ENCODE measurements at regions not wholly inside any gene's neighbourhood (a gene's known extent, or its start where the extent isn't known, plus 50 kb on each side); places are given as distances from the start of the nearest gene placed in this dataset.

- no peak for DNase-seq
Observed at GRCh38 chr5:164934561-164934960, 1429.1 kb downstream of the MAT2B start.

DNA sequence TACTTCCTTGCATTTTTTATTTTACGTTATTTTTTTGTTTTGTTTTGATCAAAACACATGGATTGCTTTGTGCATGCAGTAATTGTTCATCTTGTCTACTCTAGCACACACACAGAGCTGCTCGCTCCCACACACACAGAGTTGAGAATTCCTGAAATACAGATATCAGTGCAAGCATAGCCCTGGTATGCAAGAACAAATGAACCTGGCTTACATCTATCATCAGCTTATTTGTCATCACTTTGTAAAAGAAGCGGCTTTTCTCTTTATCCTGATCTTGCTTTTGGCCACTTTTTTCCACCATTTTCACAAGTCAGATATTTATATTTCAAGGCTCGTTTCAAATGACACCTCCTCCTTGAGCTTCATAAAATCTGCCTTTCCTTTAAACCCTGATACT, 1435.7 kb downstream of the MAT2B start:
- DNase-seq = no peak

GRCh38 chr5:164950927-164951326, 1445.5 kb downstream of the MAT2B start:
- DNase-seq = no peak

GRCh38 chr5:164951570-164951969, 1446.2 kb downstream of the MAT2B start:
- DNase-seq = no peak

DNA sequence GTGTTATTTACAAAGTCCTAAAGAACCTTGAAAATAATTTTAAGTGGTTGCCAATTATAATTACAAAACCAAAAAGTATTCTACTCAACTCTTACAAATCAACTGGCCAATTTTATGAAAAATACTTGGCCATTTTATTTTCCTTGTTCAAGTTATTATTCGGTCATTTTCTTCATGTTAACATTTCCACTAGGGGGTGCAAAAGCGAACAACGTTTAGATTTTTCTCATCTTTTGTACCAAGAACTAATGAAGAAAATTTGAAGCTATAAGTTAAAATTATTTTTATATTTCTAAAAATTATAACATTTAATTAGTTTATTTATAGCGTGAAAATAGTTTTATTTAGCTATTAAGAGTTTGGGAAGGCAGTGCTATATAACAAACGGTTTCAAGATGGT, 1453.3 kb downstream of the MAT2B start:
- DNase-seq = no peak

DNA sequence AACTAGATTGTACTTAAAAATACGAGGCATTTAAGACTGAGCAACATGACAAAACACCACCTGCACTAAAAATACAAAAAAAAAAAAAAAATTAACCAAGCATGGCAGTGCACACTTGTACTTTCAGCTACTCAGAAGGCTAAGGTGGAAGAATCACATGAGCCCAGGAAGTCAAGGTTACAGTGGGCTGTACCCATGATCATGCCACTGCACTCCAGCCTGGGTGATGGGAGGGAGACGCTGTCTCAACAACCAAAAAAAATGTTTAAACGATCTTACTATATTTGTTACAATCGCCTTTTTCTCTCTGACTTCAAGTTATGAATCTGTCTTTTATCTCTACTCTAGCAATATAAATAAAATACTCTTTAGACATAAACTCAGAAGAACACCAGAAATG, 1454.3 kb downstream of the MAT2B start:
- no peak for DNase-seq

GRCh38 chr5:164962329-164962961, 1457.0 kb downstream of the MAT2B start:
- no peak for DNase-seq

GRCh38 chr5:164966611-164967010, 1461.2 kb downstream of the MAT2B start:
- no peak for DNase-seq

- DNase-seq = no peak
Observed at GRCh38 chr5:164967354-164967753, 1461.9 kb downstream of the MAT2B start.

GRCh38 chr5:164972973-164973372, 1467.6 kb downstream of the MAT2B start:
- DNase-seq = no peak

DNA sequence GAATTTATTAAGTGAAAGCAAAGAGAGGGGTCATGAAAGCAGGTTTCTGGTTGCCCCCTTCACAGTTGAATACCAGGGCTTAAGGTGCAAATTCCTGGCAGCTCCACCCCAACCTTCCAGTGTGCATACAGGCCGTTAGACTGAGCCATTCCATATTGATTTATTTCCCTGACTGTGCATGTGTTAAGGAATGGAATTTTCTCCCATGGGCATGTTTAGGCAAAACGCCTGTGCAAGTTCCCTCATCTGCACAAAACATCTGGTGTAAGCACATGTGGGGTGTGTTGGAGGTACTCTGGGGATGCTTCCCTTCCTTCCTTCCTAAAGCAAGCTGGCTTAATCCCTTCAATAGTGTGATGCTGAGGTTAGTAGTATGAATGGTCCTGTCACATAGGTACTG, 1470.6 kb downstream of the MAT2B start:
- no peak for DNase-seq

DNA sequence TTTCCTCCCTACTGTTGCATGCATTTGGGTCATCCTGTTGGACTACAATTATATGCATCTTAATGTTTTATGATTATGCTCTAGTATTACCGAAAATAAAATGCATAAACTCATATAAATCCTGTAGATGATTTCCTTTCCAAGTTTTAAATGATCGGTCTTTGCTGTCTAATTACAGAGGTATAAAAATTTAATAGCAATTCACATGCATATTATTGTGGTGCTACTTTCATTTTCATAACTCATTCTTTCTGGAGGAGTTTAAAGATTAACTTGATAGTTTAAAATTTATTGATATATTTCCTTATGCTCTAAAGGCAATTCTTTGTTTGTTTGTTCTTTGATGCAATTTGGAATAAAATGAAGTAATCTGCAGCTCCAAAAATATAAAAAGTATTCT, 1475.1 kb downstream of the MAT2B start:
- no peak for DNase-seq

- DNase-seq = no peak
Observed at GRCh38 chr5:164998142-164998541, 1492.7 kb downstream of the MAT2B start.

DNA sequence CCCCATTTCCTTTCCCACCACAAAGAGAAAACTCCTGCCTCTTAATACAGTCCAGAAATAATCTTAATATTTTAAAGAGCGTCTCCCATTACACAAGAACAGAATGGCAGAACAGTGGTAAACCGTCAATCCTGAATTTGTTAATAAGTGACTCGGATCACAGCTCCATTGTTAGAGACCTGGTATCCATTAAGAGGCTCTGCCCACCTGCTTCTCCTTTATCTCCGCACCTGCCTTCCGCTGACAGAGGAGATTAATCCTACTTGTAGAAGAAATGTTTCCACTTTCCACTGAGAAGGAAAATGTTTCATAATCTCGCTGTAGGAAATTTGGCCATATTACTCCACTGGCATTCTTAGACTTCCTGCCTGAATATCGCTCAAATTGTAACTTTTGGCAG, 1493.2 kb downstream of the MAT2B start:
- no peak for DNase-seq

DNA sequence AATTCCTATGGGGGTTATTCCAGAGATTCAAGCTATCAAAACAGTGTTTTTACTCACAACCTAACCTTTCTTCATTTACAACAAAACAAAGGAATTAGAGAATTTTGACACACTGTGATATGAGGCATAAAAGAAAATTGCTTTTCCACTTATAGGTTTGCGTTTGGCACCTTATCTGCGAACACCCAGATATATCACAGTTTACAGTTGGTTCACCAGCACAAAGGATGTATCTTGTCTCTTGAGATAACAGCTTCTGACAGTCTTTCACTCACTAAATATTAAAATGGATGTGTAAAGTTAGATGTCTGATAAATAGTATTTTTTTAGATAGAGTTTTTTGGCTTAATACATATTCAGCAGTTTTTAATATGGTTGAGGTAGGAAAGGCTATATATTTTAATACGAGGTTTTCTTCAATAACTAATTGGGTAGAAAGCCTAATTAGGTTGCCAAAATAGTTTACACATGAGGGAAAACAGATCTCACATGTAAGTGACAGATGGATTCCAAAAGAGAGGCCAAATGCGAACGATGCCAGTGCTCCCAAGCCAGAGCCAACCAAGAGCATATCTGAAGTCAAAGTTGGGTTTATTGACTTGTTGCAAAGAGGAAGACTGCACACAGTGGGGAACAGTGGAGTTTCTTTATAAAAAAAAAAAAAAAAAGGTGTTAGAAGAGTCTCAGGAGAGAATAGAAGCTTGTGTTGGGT, 1495.2 kb downstream of the MAT2B start:
- peak; percentile 37 for DNase-seq

GRCh38 chr5:165003283-165003682, 1497.9 kb downstream of the MAT2B start:
- DNase-seq = no peak

DNA sequence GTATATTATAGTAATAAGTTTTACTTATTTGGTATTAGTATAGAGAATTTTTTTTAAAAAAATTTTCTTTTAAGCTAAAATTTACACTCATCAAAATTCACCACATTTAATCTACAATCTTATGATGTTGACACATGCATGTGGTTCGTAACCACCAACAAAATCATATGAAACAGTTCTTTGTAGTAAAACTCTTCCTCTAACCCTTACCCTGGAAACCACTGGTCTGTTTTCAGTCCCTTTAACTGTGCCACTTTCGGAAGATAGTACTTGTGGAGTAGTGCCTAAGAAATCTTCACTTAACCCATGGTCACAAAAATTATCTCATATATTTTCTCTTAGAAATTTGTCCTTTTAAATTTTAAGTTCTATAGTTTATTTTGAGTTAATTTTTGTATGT, 1498.8 kb downstream of the MAT2B start:
- no peak for DNase-seq

DNA sequence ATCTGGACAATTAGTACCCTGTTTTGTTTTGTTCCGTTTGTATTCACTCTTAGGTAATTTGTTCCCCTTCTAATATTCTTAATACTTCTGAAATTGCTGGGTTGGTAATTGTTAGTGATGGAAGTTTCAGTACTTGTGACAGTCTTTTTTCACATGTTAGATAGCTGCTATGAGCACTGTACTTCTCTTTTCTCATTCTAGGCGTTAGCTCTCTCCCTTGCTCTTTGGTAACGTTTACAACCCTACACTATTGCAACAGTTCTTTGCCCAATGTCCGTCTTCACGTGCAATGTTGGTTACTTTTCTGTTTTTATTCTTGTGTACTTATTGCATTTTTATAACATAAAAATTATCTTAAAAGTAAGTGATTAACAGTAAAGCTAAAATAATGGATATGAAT, 1509.0 kb downstream of the MAT2B start:
- no peak for DNase-seq

DNA sequence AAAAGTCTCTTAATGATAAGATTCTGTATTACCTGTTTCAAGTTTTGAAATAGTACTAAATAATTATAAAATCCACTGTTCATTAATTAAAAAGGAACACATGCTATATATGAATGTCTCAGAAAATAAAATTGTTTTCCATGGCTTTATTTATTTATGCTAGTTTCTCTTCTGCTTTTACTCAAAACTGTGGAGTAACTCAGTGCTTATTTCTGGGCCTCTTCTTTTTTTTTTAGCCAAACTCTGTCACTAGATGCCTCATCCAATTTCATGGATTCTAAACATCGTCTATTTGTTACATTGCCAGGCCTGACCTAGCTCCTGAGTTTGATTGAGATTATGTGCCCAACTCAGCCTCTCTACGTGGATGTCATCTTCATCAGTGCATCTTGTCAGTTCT, 1509.7 kb downstream of the MAT2B start:
- no peak for DNase-seq

- no peak for DNase-seq
Observed at GRCh38 chr5:165015547-165015946, 1510.1 kb downstream of the MAT2B start.

DNA sequence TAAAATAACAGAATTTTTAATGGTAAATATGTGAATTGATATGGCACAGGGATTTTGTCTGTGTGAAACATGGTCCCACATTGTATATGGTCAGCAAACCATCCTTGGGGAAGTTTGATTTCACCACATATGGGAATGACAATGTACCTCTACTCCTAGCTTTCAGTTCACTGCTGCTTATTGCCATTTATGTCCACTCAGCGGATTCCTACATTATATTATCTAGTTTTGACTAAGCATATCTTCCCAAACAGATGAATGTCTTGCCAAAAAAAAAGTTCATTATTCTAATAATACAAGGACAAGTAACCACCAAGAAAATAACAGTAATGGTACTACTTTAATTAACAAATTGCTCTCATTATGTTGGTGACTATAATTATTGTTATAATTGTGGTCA, 1521.6 kb downstream of the MAT2B start:
- no peak for DNase-seq

- DNase-seq = no peak
Observed at GRCh38 chr5:165028356-165028755, 1522.9 kb downstream of the MAT2B start.

- no peak for DNase-seq
Observed at GRCh38 chr5:165029099-165029870, 1523.9 kb downstream of the MAT2B start.

- DNase-seq = no peak
Observed at GRCh38 chr5:165030971-165031370, 1525.6 kb downstream of the MAT2B start.
